ENCODE measurements at regions not wholly inside any gene's neighbourhood (a gene's known extent, or its start where the extent isn't known, plus 50 kb on each side); places are given as distances from the start of the nearest gene placed in this dataset.

- TF ChIP-seq, protein P1, sequence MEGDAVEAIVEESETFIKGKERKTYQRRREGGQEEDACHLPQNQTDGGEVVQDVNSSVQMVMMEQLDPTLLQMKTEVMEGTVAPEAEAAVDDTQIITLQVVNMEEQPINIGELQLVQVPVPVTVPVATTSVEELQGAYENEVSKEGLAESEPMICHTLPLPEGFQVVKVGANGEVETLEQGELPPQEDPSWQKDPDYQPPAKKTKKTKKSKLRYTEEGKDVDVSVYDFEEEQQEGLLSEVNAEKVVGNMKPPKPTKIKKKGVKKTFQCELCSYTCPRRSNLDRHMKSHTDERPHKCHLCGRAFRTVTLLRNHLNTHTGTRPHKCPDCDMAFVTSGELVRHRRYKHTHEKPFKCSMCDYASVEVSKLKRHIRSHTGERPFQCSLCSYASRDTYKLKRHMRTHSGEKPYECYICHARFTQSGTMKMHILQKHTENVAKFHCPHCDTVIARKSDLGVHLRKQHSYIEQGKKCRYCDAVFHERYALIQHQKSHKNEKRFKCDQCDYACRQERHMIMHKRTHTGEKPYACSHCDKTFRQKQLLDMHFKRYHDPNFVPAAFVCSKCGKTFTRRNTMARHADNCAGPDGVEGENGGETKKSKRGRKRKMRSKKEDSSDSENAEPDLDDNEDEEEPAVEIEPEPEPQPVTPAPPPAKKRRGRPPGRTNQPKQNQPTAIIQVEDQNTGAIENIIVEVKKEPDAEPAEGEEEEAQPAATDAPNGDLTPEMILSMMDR (IDR thresholded peaks at IDR 0.05) = no peak
- H3K27me3 Mint-ChIP-seq (ENCODE audit: low read depth, poor library complexity) = peaks cover 17% of the 10 kb centered on the region
- H3K36me3 Mint-ChIP-seq (ENCODE audit: low read depth) = no peaks in the 10 kb centered on the region
- no peaks in the 10 kb centered on the region for H3K9me3 Mint-ChIP-seq
- DNase-seq = no peak
- peaks cover 35% of the 10 kb centered on the region for H3K4me1 Mint-ChIP-seq
- H3K27ac Mint-ChIP-seq = no peak overlapping the region
- H3K4me3 Mint-ChIP-seq = no peak overlapping the region
These were observed 375.2 kb upstream of the IRX2 start for GRCh38 chr5:3126639-3127038.

GRCh38 chr5:3124410-3124809 is 372.9 kb upstream of the IRX2 start:
- DNase-seq = no peak

GRCh38 chr5:3123763-3124157 is 372.3 kb upstream of the IRX2 start:
- Mint-ChIP-seq H3K9me3 (no peaks in the 10 kb centered on the region), H3K4me1 (peaks cover 59% of the 10 kb centered on the region), H3K27ac (no peak overlapping the region), H3K36me3 (ENCODE audit: low read depth) (no peaks in the 10 kb centered on the region), H3K27me3 (ENCODE audit: low read depth, poor library complexity) (peaks cover 19% of the 10 kb centered on the region), H3K4me3 (no peak overlapping the region)
- TF ChIP-seq, protein P1 (IDR thresholded peaks at IDR 0.05) = no peak
- no peak for DNase-seq

More at GRCh38 chr5:3124410-3124809, 372.9 kb upstream of the IRX2 start:
- H3K27ac Mint-ChIP-seq = no peak overlapping the region
- peaks cover 53% of the 10 kb centered on the region for H3K4me1 Mint-ChIP-seq
- peaks cover 15% of the 10 kb centered on the region for H3K27me3 Mint-ChIP-seq (ENCODE audit: low read depth, poor library complexity)
- no peak overlapping the region for H3K4me3 Mint-ChIP-seq
- no peaks in the 10 kb centered on the region for H3K9me3 Mint-ChIP-seq
- no peaks in the 10 kb centered on the region for H3K36me3 Mint-ChIP-seq (ENCODE audit: low read depth)
- TF ChIP-seq, protein P1 (IDR thresholded peaks at IDR 0.05) = no peak

DNA sequence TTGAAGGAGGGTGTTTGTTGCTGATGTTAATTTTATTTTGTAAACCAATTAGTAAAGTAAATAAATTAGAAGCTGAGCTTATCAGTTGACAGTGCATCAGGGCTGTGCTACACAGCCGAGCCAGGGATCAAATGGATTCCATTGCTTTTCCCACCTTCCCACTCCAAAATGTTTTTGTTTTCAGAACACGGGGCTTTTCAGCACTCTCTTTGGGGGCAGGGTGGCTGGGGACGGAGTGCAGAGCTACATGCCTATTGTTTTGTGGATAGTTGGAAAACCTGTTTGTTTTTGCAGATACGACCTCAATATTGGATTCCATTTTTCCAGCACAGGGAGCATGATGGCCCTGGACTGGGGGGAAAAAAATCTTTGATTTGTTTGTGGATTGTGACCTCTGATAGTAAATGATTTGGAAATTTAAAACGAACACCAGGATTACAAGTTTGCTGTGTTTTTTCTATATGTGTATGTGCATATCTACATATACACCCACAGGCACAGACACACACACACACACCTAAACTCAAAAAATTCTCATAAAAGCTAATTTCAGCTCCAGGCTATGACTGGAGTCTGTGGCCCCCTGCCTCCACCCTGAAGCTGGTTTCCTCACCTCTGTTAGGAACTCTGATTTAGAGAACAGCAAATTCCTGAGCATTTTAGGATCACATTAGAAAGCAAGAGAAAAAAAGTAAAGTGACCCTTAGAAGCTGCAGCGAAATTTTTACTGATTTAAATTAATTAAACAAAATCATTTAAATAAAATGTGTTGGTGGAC is 371.7 kb upstream of the IRX2 start:
- no peaks in the 10 kb centered on the region for H3K9me3 Mint-ChIP-seq
- no peaks in the 10 kb centered on the region for H3K36me3 Mint-ChIP-seq (ENCODE audit: low read depth)
- TF ChIP-seq, protein P1 (IDR thresholded peaks at IDR 0.05) = no peak
- peak overlapping the region; percentile 16 for H3K4me3 Mint-ChIP-seq
- H3K27ac Mint-ChIP-seq = peak overlapping the region; percentile 18
- no peak for DNase-seq
- H3K27me3 Mint-ChIP-seq (ENCODE audit: low read depth, poor library complexity) = peaks cover 20% of the 10 kb centered on the region
- H3K4me1 Mint-ChIP-seq = peaks cover 65% of the 10 kb centered on the region

DNA sequence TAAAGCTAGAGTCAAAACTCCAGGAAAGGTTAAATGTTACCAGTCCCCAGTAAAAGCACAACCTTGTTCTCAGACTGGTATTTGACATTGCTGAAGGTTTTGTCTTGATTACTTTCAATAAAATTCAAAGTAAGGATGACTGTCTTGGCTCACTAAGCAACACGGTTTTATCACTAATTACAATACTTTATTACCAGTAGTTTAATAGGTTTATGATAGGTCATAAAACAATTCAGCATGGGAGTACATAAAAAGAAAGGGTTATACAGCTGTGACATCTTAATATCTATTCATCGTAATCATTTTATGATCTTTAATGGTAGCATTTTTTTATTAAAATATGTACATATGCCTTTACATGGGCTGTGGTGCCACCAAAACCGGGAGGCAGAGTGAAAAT is 370.7 kb upstream of the IRX2 start:
- Mint-ChIP-seq H3K27me3 (ENCODE audit: low read depth, poor library complexity) (peaks cover 27% of the 10 kb centered on the region), H3K4me1 (peaks cover 74% of the 10 kb centered on the region), H3K9me3 (no peaks in the 10 kb centered on the region), H3K27ac (no peak overlapping the region), H3K36me3 (ENCODE audit: low read depth) (no peaks in the 10 kb centered on the region), H3K4me3 (peak overlapping the region; percentile 56)
- TF ChIP-seq, protein P1 (IDR thresholded peaks at IDR 0.05) = no peak
- no peak for DNase-seq

GRCh38 chr5:3121813-3122212 is 370.3 kb upstream of the IRX2 start:
- H3K4me3 Mint-ChIP-seq = peak overlapping the region; percentile 56
- peaks cover 31% of the 10 kb centered on the region for H3K27me3 Mint-ChIP-seq (ENCODE audit: low read depth, poor library complexity)
- TF ChIP-seq, protein P1 (IDR thresholded peaks at IDR 0.05) = no peak
- peaks cover 79% of the 10 kb centered on the region for H3K4me1 Mint-ChIP-seq
- H3K36me3 Mint-ChIP-seq (ENCODE audit: low read depth) = no peaks in the 10 kb centered on the region
- DNase-seq = peak; percentile 33
- H3K27ac Mint-ChIP-seq = no peak overlapping the region
- H3K9me3 Mint-ChIP-seq = no peaks in the 10 kb centered on the region
